ENCODE measurements at regions not wholly inside any gene's neighbourhood (a gene's known extent, or its start where the extent isn't known, plus 50 kb on each side); places are given as distances from the start of the nearest gene placed in this dataset.
"Not testable (repeated sequence)": the region's sequence is repeated elsewhere in the genome, so short reads cannot be mapped to it uniquely, and the experiment has no call there.

GRCh38 chr11:95641495-95641894 lies 148.1 kb downstream of the FAM76B start:
- peak; percentile 3 for DNase-seq

DNA sequence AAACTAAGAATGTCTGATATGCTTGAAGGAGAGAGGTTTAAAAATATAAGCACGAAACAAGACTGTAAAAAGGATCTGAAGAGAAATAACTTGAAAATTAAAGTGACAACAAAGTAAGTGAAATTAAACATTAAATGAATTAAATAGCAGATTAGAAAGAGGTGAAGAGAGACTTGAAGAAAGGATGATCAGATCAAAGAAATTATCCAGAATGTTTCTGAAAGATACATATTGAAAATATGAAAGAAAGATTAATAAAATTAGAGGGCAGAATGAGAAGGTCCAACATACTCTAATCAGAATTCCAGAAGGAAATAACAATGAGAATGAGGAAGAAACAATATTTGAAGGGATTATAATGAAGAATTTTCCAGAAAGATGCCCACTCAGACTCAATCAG lies 151.1 kb downstream of the FAM76B start:
- no peak for DNase-seq

DNA sequence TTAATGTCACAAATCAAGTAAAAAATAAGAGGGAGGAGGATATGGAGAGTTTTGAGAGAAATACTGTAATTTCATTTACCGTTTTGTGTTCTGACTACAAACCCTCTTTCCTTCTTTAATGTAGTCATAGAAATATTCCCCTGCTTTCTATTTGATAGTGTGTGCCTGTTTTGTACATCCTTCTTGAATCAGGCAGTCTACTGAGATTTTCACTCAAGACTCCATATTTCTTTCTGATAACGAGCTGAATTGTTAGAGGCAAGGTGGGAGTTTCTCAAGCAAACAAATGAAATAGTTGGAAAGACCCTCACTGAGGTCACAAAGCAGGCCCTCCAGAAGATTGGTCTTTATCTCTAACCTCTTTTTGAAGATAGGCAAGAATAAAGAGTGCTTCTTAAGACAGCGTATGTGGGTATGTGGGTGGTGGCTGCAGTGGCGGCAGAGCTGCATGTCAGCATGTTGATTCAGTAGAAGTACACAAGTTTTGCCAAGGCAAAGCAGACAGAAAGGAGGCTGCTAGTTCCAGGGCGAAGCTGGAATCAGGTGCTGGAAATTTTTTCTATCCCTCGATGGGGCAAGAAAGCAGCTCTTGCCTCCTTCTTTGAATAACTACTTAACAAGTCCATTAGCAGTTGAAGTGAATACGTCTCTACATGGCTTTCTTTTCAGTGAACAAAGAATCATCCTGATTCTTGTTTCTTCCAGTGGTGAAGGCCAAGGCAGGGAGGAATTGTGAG lies 164.2 kb downstream of the FAM76B start:
- no peak for DNase-seq

- DNase-seq = no peak
These were observed 173.3 kb downstream of the FAM76B start for GRCh38 chr11:95616256-95616804.

DNA sequence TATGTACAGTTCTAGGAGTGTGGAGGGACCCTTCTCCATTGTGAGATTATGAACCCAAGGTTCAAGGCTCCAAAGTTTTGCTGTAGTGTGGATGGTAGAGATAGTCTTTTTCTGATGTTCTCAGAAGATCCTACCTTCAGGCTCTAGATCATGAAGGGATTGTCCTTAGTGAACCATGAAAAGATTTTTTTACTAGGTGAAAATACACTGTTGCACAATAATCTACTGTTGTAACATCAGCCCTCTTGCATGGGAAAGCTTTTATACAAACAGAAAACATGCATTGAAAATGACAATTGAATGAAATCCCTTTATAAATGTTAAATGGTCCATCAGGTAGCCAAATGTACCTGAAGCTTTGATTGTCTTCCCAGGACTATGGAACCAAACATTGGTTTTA lies 177.8 kb downstream of the FAM76B start:
- no peak for DNase-seq

GRCh38 chr11:95610185-95610584 lies 179.4 kb downstream of the FAM76B start:
- DNase-seq = not testable (repeated sequence)

DNA sequence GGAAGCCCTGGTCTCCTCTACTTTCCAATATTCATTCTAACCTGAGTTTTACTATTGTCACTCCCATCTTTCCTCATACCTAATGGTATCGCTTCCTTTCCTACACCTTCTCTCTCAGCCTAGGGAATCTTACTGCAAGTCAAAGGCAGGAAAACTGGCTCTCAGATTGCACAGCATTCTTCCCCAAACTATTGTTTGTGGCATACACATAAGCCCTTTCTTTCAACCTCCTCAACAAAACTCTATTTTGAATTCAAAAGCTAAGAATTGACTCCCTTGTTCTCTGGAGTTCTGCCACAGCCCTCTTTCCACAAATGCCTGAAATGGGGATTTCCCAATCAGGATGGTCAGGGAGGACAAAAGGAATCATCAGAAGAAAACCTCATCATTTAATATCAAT lies 181.5 kb downstream of the FAM76B start:
- DNase-seq = no peak

- no peak for DNase-seq
These were observed 182.8 kb downstream of the FAM76B start for GRCh38 chr11:95606824-95607223.

DNA sequence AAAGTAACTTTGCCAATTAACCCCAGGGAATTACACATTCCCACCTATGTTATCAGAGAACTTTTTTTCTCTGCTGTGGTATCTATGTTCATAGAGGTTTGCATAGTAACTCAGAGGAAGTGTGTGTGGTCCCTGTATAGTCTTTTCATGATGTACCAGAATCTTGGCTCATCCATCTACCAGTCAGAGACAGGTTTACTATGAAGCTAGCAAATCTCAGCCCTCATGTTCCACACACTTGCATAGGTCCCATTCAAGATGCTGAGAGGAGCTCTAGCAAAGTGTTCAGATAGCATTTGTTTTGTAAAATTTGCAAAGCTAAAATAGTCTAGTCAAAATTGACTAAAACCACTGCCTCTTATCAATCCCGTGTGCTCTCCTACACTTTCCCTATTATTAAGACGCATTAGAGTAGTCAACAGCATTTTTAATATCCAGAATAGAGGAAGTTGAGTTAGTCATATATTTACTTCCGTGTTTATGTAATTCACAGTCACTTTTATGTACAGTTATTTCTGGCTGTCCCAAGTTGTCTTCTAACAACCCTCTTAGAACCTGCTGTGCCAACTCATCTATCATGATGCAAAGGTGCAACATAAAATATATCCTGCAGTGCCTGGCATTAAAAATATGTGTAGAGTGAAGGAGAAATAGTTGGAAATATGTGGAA lies 184.2 kb downstream of the FAM76B start:
- no peak for DNase-seq

DNA sequence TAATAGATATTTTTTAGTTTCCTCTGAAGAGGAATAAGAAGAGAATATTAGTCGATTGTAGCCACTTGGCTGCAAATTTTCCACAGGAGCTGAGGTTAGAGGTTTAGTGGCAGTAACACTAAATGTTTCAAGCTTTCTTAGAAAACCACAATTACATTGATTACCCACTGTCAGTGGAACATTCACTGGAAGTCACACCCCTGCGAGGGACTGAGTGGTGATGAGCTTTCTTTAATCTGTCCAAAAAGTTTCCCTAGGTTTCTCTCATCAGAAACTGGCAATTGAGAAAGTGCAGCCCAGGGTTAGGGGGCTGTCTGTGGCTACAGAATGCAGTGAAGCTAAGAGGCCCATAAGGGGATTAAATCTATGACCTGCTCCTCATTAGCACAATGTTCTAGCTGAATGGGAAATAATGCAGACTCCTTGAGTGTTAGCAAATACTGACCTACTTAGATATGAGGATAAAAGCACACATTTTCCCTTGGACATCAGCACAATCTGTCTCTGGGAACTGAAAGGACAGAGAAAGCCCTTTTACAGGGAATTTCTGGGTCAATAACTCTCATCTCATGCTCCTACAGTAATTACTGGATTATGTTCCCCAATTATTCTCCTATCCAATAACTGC lies 189.5 kb downstream of the FAM76B start:
- DNase-seq = peak; percentile 3

- no peak for DNase-seq
These were observed 193.6 kb downstream of the FAM76B start for GRCh38 chr11:95595973-95596489.

DNA sequence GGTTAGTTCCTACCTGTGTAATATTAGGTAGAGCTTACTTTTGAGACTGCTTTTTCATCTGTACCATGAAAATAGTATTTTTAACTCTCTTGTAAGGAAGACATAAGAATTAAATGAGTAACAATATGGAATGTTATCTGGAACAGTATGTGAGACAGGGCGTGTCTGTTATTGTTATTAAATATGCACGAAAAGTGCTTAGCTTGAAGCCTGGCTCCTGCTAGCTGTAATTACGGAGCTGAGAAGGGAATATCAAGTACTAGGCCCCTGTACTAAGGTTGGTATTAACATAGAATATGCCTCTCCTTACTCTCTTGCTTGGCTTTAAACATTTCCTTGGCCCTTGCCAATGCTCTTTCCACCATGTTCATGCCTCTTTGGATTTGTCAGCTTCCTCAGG lies 194.0 kb downstream of the FAM76B start:
- no peak for DNase-seq

DNA sequence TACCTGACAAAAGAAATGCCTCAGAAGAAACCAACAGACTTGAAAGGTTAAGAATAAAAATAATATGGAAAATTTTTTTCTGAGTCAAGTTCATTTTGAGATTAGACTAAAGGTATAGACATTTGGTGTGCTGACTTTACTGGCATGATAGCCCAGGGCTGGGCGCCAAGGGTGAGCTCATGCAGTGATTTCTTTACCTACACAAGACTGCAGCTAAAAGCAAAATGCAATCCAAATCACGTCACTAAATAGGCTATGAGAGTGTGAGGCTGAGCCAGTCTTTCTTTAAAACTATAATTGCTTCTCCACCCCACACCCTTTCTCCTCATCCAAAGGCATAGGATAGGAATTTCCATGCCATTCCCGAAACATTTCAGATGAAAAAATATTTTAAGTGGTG lies 196.5 kb downstream of the FAM76B start:
- no peak for DNase-seq

DNA sequence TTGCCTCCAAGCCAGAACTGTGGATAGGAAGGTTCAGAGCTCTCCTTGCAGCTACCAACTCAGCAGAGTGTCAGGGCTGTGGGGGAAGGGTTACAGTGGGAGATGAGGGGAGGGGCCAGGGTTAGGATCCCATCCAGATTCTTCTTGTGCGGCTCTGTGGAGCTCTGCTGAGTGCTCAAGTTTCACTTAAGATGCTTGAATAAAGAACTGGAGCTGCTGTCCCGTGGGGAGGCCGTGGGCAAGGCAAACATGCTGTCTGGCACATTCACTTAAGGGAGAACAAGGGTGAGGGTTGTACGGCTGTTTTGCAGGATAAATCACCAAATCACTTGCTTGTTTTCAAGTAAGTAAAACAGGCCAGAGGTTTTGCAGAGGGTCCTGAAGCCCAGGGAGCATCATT lies 197.1 kb downstream of the FAM76B start:
- no peak for DNase-seq

DNA sequence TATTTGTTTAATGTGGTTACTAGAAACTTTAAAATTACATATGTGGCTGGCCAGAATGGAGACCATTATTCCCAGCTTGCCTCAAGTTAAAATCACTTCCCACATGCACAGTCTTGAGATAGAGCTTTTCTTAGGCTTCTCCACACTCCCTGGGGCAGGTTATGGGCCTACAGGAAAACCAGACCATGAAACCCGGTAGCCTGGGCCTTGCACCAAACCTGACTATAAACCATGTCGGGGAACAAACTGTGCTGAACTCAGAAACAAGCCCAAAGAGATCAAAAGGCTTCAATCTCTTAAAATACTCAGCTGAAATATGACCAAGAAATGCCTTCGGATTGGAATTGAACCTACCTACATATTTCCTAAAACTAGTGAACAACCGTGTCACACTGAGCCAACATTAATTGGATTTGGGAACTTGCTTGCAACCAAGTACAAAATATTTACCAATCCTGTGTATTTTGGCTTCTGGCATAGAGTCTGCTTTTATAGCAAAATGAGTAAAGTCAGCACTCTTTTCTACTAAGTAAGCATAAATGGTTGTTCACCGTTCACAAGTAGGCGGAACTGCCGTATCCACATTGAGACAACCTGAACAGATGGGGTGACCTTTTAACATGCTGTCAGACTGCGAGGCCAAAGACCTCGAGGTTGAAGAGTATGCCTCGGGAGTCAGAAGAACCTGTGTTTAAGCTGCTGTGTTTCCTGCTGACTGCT lies 199.5 kb downstream of the FAM76B start:
- no peak for DNase-seq

DNA sequence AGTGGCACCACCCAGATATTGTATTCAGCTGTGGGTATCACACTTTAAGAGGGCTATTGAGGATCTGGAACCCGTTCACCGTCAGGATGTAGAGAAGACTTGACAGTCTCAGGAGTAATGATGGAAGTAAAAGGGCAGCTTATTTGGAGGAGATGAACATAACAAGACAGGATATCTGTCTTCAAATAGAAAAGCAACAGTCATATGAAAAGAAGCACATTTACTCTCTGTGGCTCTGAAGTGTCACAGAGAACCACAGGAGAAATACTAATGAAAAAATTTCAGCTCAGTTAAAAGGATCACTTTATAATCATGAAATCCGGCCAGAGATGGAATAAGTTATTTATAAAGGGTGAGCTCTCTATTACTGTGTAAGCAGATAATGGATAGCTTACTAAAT lies 200.8 kb downstream of the FAM76B start:
- no peak for DNase-seq

GRCh38 chr11:95586661-95587060 lies 202.9 kb downstream of the FAM76B start:
- no peak for DNase-seq

GRCh38 chr11:95586155-95586554 lies 203.4 kb downstream of the FAM76B start:
- no peak for DNase-seq

DNA sequence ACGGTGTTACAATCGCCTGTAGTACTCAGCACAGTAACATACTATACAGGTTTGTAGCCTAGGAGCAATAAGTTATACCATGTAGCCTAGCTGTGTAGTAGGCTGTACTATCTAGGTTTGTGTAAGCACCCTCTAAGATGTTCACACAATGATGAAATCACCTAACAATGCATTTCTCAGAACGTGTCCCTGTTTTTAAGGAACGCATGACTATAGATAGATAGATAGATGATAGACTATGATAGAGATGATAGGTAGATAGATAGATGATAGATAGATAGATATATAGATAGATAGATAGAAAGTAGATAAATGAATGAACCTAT lies 203.9 kb downstream of the FAM76B start:
- DNase-seq = no peak

GRCh38 chr11:95585069-95585751 lies 204.4 kb downstream of the FAM76B start:
- DNase-seq = no peak

DNA sequence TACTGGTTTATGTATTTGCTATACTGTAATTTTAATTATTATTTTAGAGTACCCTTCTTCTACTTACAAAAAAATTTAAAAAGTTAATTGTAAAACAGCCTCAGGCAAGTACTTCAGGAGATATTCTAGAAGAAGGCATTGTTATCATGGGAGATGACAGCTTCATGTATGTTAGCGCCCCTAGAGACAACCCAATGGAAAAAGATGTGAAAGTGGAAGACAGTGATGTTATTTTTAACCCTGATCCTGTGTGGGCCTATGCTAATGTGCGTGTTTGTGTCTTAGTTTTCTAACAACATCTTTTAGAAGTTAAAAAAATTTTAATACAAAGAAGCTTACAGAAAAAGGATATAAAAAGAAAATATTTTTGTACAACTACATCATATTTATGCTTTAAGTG lies 205.0 kb downstream of the FAM76B start:
- no peak for DNase-seq

DNA sequence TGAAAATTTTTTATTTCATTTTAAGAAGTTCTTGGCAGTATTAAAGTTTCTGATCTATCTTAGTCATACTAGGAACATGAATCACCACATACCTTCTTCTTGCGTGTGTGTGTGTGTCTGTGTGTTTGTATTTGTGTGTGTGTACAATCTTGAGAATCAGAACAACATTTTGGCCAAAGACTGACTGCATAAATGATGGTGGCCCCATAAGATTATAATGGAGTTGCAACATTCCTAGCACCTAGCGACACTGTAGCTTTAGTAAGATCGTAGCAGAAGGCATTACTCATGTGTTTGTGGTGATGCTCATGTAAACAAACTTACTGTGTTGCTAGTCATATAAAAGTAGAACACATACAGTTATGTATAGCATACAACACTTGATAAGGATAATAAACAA lies 205.4 kb downstream of the FAM76B start:
- no peak for DNase-seq

Data from activated CD4-positive, alpha-beta T cell treated with anti-CD3 and anti-CD28 coated beads, Interleukin-2, amount 50 U/mL, for 1 hour (primary cell).